Suppressor macrophage treated with lipopolysaccharide for 1 hour (primary cell): ENCODE measurements at regions not wholly inside any gene's neighbourhood (a gene's known extent, or its start where the extent isn't known, plus 50 kb on each side); places are given as distances from the start of the nearest gene placed in this dataset.
"Not testable (repeated sequence)": the region's sequence is repeated elsewhere in the genome, so short reads cannot be mapped to it uniquely, and the experiment has no call there.

Experiments used
- DNase-seq, 3 donors: peaks; one replicate each; pipeline ENCODE4 v3.0.0-alpha.2; 2020 to 2022

DNA sequence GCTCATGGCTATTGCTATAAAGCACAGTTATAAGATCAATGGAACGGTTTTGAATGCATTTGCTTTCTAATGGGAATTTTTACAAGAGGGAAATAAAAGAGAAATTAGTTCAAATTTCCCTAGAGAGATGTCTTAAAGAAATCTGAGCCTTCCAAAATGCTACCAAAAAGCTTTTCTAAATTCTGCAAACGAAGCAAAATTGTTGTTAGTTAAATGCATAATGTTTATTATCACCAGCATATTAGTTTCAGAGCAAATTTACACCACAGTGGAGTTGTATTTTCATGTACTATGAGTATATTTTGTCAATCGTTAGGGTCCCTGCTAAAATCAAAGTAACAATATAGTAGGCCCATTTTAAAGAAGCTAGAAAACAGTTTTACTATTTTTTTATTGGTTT lies 67.4 kb upstream of the KIF2A start:
- not testable (repeated sequence) for DNase-seq

DNA sequence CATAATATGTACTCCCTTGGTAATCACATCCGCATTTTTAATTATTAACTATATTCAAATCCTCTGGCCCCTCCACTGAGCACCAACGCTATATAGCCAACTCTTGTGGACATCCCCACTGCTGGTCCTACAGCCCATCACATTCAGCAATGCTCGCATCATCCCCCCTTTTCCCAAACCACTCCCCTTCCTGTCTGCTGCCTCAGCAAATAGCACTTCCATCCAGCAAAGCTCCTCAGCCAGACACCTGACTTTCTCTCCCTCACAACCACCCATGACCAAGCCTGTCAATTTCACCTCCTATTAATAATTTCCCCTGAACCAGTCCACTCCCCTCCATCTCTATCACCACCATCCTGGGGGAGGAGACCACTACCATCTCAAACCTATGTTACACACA lies 65.5 kb upstream of the KIF2A start:
- not testable (repeated sequence) for DNase-seq

DNA sequence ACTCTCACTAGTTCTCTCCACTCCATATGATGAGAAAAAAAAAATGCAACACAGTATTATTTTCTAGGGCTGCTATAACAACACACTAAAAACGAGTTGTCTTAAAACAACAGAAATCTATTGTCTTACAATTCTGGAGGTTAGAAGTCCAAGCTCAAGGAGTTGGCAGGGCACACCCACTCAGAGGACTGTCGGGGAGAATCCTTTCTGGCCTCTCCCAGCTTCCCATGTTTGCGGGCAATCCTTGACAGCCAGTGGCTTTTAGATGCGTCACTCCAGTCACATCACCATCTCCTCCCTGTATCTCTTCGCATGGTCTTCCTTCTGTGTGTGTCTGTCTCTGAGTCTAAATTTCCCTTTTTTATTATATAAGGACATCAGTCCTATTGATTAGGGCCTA lies 64.0 kb upstream of the KIF2A start:
- DNase-seq, result not testable (repeated sequence)

DNA sequence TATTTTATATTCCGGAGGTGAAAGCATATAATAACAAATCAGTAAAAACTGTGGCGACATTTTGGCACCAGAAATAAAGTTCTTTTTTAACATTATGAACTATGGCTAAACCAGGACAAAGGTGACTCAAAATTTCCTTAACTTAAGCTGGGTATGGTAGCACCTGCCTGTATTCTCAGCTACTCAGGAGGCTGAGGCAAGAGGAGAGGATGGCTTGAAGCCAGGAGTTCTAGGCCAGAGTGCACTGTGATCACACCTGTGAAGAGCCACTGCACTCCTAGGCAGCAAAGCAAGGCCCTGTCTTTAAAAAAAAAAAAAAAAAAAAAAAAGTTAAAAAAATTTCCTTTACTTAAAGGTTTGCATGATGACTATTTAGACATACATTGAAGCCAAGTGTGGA lies 63.0 kb upstream of the KIF2A start:
- not testable (repeated sequence) for DNase-seq

DNA sequence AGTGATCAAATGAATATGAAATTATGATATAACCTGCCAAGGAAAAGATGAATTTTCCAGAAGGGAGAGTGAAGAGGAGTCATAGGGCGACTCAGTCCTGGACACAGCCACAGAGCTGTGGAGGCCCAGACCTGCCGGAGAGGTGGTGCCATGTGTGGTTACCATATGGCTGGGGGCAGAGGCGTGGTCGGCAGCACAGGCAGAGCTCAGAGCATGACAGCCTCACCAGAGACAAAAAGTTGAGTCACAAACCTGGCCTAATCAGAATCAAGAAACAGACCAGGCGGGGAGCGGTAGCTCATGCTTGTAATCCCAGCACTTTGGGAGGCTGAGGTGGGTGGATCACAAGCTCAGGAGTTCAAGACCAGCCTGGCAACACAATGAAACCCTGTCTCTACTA lies 57.8 kb upstream of the KIF2A start:
- DNase-seq, result not testable (repeated sequence)

DNA sequence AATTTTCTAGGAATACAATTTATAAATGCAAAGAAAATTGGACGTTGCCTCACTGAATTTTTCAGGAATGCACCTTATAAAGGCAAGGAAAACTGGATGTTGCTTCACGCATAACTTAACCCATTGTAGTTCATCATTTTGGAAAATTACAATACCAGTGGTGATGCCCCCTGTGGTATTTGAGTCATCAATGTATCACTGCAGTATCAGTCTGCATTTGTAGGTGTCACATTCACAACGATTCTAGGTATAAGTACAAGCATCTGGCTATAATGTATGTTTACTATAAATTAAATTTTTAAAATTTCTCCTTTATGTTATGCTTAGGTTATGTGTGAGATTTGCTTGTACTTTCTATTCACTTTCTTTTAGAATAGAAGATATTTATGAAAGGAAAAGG lies 55.9 kb upstream of the KIF2A start:
- DNase-seq, result not testable (repeated sequence)

DNA sequence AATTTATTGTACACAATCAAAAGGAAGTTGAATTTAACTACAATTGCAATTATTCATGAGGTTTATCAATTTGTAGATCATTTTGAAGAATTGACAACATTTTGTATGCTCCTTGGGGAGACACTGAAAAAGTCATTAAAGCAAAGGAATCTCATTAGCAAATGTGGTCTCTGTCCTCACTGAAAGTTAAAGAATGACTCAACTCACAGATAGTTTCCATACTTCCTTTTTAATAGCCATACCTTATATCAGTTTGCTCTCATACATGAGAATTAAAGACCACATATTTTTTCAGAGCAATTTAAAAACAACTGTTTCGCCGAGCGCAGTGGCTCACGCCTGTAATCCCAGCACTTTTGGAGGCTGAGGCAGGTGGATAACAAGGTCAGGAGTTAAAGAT lies 55.1 kb upstream of the KIF2A start:
- not testable (repeated sequence) for DNase-seq

DNA sequence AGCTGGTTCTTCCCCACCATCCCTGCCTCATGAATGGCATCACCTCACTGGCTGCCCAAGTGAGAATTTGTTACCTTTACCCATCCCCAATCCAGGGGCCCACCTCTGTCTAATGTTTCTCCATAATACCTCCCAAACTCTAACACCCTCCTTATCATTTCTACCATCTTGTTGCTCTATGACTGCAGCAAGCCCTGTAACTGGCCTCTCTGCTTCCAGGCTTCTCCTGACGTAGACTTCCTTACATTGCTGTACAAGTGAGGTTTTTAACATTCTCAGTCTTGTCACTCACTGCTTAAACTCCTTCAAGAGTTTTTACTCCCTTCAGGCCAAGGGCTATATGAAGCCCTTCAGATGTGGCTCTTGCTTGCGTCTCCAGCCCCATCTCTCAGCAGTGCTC lies 53.5 kb upstream of the KIF2A start:
- DNase-seq, result not testable (repeated sequence)

DNA sequence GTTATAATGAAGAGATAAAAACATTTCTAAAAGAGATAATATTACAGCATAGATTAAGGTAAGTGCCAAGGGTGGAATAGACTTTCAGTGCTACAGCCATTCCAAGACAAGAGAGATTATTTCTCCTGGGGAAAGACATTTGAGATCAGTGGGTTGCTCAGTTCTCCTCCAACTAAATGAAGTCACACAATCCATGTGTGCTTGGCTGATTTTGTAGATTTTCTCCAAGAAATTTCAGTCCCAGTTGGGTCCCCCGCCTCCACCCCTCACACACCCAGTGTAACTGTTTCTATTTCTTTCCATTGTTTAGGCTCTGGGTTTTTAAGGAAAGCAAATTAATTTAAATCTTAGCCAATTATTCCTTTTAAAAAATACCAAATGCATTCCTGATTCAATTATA lies 50.5 kb upstream of the KIF2A start:
- not testable (repeated sequence) for DNase-seq

DNA sequence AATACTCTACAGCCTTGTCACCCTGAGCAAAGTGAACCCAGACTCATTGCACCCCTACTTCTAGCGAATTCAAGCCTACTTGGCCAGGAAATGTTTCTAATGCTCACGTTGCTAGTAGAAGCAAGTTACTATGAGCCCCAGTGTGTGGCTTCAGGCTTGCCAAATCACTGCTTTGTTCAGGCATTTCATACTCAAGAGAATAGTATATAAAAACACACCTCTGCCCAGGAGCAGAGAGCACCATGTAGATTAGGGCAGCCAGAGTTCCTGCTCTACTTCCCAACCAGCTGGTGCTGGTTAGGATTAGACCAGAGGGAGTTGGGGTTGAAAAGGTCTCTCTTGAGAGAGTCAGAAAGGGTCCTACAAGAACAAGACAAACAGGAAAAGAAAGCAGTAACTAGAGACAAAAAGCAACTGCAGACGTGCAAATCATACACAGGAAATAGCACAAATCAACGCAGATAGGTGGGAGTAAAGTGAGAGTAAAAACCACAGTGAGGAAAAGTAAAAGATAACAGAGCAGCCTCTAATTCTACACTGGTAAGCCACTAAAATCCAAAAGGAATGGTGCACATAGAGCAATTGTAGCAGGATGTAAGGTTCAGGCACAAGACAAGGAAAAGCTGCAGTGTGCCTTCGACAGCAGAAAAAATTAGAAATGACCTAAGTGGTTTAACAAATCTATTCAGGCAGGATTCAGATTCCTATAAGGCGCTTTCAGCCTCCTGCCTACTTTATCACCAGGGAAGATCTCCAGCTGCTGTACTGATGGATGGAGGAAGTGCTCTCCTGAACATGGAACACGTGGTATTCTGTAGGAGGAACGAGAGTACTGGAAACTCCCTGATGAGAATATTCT lies 49.6 kb upstream of the KIF2A start:
- DNase-seq, result peak; percentile 56 to 78 (median 68)
